GM18498 (cell line): ENCODE measurements at regions not wholly inside any gene's neighbourhood (a gene's known extent, or its start where the extent isn't known, plus 50 kb on each side); places are given as distances from the start of the nearest gene placed in this dataset.
"Not testable (repeated sequence)": the region's sequence is repeated elsewhere in the genome, so short reads cannot be mapped to it uniquely, and the experiment has no call there.

Experiments used
- ATAC-seq: cut with Tn5 transposase; IDR thresholded peaks from one replicate; pipeline ENCODE4 v1.9.1; 2021; ENCODE audit warnings: mild to moderate bottlenecking, moderate library complexity; ENCODE audit not compliant: unreplicated experiment

DNA sequence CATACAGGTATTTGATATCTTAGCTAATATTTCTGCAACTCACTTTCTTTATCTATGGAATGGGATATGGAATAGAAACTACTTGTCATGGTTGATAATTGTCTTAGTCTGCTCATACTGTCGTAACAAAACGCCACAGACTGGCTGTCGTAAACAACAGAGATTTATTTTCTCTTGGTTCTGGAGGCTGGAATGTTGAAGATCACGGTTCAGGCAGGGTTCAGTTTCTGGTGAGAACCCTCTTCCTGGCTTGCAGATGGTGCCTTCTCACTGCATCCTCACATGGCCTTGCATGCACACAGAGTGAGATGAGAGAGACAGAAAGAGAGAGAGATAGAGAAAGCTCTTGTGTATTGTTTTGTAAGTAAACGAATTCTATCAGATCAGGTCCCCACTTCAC lies 332.7 kb upstream of the MAGI2 start:
- ATAC-seq = no peak

DNA sequence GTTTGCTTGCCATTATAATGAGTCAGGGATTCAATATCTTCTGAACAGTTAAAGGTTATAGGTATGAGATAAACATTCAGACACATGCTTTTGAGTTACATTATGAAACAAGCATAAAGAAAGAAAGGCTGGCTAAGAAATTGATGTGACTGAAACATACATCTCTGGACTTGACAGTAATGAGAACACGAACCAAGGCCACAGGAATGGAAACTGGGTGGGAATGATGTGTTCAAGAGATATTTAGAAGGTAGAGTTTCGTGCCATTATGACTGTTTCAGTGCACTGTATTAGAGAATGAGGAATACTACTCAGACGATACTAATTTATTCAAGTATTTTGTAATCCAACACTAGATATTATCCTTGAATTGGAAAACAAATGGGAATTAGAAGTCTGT lies 332.1 kb upstream of the MAGI2 start:
- no peak for ATAC-seq

DNA sequence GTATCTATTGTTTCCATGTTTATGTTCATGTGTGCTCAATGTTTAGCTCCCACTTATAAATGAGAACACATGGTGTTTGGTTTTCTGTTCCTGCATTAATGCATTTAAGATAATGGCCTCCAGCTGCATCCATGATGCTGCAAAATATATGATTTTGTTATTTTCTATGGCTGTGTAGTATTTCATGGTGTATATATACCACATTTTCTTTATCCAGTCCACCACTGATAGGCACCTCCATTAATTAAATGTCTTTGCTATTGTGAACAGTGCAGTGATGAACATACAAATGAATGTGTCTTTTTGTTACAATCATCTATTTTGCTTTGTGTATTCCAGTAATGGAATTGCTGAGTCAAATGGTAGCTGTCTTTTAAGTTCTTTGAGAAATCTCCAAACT lies 329.4 kb upstream of the MAGI2 start:
- no peak for ATAC-seq

DNA sequence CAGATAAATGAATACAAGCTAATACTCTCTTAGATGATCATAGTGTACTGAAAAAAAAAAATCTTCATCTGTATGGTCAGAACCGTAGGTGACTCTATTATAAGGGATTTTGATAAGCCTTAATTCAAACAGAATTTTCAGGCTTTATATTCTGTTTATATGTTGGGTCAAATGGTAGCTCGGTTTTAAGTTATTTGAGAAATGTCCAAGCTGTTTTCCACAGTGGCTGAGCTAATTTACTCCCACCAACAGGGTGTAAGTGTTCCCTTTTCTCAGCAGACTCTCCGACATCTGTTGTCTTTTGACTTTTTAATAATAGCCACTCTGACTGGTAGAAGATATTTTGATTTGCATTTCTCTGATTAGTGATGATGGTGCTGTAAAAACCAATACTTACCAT lies 328.8 kb upstream of the MAGI2 start:
- ATAC-seq = no peak

DNA sequence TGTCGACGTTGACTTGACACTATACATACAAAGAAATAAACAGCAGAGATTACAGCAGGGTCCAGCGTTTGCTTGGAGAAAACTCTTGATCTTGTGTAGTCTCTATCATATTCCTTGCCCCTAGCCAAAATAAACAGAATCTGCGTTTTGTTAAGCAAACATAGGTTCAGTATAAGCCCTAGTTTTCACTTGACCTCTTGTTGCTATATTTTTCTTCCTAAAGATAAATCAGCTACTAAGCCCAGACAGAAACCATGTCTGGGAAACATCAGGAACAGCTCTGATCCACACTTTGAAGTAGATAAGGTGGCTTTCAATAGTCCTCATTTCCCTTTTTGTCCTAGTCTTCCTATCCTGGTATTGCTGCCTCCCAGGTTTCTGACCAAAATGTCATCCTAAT lies 328.2 kb upstream of the MAGI2 start:
- no peak for ATAC-seq

DNA sequence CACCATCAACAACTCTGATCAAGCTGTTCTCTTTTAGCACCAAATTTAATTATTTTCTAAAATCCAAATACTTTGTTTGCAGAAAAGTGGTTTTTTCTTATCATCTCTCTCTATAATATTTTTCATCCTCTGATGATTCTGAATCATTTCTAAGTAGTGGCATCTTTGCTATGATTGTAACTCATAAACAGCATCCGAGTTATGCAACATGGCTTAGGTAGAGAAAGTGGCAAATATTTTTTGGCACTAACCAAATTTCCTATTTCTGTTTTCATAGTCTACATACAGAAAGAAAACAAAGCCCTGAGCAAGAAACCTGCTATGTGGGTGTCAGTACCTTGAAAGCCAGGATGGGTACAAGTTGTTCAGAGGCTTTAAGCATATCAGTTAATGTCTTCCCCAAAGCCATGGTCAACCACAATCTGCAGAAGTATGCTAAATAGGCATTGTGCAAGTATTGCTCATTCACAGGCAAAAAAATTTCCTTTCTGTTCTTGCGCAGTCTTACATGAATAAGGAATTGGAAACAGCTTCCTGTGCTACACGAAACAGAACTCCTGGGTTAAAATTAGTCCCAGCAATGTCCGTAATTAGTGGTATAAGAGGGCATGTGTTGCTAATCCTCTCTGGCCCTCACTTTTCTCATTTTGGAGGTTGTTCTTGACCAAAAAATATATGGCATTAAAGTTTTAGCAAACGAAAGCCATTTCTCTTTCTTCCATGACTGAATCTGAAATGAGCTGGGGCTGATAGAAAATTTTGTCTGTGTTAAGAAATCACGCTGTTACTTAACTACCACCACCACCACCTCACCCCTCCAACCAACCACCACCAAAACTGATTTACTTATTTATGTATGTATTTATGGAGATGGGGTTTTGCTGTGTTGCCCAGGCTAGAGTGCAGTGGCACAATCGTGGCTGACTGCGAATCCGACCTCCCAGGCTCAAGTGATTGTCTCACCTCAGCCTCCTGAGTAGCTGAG lies 325.6 kb upstream of the MAGI2 start:
- no peak for ATAC-seq

DNA sequence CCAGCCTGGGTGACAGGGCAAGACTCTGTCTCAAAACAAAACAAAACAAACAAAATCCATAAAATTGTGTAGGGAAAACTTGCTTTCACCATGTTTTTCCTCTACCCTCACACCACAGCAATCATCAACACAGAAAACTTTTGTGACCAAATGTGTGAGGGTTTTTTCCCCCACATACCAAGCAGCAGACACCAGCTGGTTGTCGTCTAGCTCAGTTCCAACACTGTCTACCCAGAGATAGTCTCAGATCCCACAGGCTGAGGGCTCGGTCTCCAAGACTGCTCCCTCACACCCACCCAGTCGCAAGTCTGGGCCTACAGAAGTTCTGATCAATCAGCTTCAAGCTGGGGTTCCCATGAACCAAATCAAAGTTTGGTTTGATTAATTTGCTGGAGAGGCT lies 322.4 kb upstream of the MAGI2 start:
- ATAC-seq = no peak

DNA sequence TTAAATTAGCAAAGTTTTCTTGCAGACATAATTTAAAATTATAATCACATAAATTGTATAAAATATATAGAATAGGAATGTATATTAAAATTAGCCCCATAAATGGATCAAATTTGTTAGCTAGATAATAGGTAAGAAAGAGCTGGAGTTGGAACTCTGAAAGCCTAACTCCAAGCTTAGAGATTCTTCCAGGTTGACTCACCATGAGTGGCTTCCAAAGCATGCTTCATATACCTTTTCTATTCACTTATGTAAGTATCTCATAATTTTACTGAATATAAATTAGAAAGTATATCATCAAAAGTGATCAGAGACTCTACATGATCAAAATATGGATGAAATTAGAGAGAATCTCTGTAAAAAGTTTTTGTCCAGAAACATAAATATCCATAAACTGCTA lies 320.7 kb upstream of the MAGI2 start:
- no peak for ATAC-seq

DNA sequence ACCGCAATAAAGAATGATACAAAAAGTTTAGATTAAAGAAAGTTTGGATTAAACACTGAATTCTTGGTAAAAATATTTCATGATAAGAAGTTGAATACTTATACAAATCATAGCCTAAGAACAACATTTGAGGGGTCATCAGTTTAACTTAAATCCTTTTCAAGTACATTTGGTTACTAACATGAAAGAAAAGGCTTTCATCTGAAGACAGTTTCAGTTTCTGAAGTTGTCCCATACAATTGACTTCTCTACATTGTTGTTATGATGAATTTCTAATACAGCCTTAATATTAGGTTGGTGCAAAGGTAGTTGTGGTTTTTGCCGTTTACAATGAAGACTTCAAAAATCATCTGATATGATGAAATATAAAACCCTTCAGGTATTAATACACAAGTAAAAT lies 317.5 kb upstream of the MAGI2 start:
- ATAC-seq = no peak

DNA sequence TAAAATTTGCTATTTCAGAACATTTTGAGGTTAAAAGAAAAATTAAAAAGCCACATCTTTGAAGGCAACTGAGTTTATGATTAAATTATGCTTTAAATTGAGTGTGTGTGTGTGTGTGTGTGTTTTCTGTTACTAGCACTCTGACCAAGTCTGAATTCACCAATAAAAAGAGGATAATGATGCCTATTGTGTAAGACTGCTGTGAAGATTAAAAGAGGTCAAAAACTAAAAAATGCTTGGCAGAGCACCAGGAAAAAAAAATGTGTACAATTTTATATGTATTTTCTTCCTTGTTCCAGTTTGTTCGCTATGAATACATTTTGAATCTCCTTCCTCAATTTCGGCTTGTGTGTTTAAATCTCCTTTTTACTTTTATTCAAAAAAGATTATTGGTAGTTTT lies 316.6 kb upstream of the MAGI2 start:
- no peak for ATAC-seq

DNA sequence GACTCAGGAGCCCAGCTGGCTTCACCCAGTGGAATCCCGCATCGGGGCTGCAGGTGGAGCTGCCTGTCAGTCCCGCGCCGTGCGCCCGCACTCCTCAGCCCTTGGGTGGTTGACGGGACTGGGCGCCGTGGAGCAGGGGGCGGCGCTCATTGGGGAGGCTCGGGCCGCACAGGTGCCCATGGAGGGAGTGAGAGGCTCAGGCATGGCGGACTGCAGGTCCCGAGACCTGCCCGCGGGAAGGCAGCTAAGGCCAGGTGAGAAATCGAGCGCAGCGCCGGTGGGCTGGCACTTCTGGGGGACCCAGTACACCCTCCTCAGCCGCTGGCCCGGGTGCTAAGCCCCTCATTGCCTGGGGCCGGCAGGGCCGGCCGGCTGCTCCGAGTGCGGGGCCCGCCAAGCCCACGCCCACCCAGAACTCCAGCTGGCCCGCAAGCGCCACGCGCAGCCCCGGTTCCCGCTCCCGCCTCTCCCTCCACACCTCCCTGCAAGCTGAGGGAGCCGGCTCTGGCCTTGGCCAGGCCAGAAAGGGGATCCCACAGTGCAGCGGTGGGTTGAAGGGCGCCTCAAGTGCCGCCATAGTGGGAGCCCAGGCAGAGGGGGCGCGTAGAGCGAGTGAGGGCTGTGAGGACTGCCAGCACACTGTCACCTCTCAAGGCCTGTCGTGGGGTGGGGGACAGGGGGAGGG lies 314.6 kb upstream of the MAGI2 start:
- ATAC-seq = not testable (repeated sequence)

DNA sequence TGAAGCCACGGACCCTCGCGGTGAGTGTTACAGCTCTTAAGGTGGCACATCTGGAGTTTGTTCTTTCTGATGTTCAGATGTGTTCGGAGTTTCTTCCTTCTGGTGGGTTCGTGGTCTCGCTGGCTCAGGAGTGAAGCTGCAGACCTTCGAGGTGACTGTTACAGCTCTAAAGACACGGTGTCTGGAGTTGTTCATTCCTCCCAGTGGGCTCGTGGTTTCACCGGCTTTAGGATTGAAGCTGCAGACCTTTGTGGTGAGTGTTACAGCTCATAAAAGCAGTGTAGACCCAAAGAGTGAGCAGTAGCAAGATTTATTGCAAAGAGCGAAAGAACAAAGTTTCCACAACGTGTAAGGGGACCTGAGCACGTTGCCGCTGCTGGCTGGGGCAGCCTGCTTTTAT lies 313.7 kb upstream of the MAGI2 start:
- not testable (repeated sequence) for ATAC-seq

DNA sequence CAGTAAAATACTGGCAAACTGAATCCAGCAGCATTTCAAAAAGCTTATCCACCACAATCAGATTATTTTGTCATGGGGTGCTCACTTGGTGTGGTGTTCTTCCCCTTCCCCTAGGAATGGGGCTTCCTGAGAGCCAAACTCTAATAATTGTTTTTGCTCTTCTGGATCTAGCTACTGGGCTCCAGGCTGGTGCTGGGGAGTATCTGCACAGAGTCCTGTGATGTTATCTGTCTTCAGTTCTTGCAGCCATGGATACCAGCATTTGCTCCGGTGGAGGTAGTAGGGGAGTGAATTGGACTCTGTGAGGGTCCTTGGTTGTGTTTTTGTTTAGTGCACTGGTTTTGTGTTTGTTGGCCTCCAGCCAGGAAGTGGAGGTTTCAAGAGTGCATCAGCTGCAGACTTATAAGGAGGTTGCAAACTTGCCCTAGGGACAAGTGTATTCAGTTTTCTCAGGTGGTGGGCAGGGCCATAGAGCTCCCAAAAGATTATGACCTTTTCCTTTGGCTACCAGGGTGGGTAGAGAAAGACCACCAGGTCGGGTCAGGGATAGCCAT lies 308.5 kb upstream of the MAGI2 start:
- no peak for ATAC-seq

DNA sequence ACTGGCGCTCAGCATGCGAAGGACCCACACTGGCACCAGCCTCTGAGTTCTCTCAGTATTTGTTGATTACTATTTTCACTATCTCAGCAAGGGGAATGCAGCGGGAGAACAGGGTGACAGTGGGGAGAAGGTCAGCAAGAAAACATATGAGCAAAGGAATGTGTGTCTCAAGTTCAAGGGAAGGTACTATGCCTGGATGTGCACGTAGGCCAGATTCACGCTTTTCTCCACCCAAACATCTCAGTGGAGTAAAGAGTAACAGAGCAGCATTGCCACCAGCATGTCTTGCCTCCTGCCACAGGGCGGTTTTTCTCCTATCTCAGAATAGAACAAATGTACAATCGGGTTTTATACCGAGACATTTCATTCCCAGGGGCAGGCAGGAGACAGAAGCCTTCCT lies 297.5 kb upstream of the MAGI2 start:
- not testable (repeated sequence) for ATAC-seq

DNA sequence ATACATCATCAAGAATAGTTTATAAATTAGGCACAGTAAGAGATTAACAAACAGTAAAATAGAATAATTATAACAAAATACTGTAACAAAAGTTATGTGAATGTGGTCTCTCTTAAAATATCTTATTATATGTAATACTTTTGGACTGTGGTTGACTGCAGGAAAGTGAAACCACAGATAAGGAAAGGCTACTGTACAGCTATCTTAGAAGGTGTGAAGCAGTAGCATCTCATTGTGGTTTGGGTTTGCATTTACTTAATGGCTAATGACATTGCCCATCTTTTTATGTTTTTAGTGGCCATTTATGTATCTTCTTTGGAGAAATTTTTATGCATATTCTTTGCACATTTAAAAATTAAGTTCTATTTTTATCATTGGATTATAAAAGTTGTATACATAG lies 296.4 kb upstream of the MAGI2 start:
- no peak for ATAC-seq

DNA sequence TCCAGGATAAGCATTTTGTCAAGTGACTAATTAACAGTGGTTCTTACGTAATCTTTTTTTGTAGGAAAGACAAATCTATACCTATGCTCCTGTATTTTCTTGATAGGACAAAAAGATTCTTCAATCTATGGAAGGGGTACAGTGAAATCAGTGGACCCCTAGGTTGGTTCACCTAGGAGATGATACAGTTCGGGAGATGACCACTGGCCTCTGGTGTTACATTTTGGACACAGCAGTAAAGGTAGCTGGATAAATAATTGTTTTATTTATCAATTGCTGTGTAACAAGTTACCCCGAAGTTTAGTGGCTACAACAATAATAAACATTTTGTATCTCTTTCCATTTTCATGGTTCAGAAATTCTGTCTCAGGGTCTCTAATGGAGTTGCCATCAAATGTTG lies 288.2 kb upstream of the MAGI2 start:
- no peak for ATAC-seq

DNA sequence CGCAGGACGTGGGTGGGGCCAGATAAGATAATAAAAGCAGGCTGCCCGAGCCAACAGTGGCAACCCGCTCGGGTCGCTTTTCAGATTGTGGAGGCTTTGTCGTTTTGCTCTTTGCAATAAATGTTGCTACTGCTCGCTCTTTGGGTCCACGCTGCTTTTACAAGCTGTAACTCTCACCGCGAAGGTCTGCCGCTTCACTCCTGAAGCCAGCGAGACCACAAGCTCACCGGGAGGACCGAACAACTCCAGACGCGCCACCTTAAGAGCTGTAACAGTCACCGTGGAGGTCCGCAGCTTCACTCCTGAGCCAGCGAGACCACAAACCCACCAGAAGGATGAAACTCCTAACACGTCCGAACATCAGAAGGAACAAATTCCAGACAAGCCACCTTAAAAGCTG lies 286.6 kb upstream of the MAGI2 start:
- no peak for ATAC-seq

DNA sequence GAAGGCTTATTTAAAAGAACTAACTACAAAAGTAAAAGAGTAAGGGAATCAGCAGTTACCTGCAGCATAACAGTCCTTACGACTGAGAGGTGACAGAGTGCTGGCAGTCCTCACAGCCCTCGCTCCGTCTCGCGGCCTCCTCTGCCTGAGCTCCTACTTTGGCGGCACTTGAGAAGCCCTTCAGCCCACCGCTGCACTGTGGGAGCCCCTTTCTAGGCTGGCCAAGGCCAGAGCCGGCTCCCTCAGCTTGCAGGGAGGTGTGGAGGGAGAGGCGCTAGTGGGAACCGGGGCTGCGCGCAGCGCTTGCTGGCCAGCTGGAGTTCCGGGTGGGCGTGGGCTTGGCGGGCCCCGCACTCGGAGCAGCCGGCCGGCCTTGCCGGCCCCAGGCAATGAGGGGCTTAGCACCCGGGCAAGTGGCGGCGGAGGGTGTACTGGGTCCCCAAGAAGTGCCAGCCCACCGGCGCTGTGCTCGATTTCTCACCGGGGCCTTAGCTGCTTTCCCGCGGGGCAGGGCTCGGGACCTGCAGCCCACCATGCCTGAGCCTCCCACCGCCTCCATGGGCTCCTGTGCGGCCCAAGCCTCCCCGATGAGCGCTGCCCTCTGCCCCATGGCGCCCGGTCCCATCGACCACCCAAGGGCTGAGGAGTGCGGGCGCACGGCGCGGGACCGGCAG lies 285.7 kb upstream of the MAGI2 start:
- not testable (repeated sequence) for ATAC-seq

DNA sequence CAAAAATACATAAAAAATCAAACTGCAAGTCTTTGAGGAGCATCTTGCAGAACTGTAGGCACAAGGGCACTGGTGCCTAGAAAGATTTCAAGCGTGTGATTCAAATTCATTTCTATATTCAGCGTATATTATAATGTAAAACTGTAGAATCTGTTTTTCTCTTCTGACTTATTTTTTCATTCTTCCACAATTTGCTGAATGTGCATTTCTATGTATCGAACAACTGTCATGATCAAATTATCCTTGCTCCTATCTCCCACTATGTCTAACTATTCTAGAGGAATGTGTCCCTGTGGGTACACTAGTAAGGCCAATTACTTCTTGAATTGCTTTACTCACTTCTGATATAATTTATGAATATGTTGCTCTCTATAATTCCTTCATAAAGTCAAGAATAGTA lies 283.0 kb upstream of the MAGI2 start:
- ATAC-seq = no peak

DNA sequence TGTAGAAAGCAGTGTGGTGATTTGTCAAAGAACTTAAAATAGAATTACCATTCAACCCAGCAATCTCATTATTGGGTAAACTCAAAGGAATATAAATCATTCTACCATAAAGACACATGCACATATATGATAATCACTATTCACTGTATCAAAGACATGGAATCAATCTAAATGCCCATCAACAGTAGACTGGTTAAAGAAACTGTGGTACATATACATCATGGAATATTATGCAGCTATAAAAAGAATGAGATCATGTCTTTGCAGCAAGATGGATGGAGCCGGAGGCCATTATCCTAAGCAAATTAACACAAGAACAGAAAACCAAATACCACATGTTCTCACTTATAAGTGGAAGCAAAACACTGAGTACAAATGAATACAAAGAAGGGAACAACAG lies 281.5 kb upstream of the MAGI2 start:
- no peak for ATAC-seq

DNA sequence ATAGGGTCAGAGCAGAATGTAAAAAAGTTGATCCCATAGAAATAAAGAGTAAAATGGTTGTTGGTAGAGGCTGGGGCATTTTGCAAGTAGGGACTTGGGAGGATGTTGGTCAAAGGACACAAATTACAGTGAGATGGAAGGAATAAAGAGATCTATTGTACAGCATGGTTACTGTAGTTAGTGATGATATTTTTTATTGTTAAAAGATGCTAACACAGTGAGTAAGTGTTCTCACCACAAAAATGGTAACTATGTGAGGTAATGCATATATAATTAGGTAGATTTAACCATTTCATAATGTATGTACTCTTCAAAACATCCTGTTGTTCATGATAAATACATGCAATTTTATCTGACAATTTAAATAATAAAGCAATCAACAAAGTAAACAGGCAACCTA lies 280.7 kb upstream of the MAGI2 start:
- ATAC-seq = no peak
